ENCODE measurements at regions not wholly inside any gene's neighbourhood (a gene's known extent, or its start where the extent isn't known, plus 50 kb on each side); places are given as distances from the start of the nearest gene placed in this dataset.

- TF ChIP-seq CTCF (conservative IDR thresholded peaks at IDR 0.05; ENCODE audit: low read length) (no peak), EZH2phosphoT487 (IDR thresholded peaks at IDR 0.05; ENCODE audit: borderline replicate concordance, low read depth, low read length) (no peak)
These were observed 148.8 kb downstream of the ARL4C start for GRCh38 chr2:234348081-234348480.
